ENCODE measurements at regions not wholly inside any gene's neighbourhood (a gene's known extent, or its start where the extent isn't known, plus 50 kb on each side); places are given as distances from the start of the nearest gene placed in this dataset.

GRCh38 chr5:86875539-86875938 is 257.8 kb downstream of the COX7C start:
- no peak for DNase-seq (ENCODE audit: low spot score)
- no peak for ATAC-seq

GRCh38 chr5:86878250-86878649 is 260.5 kb downstream of the COX7C start:
- ATAC-seq (no peak), DNase-seq (ENCODE audit: low spot score) (no peak)

GRCh38 chr5:86879086-86879485 is 261.3 kb downstream of the COX7C start:
- no peak for ATAC-seq

GRCh38 chr5:86880344-86880743 is 262.6 kb downstream of the COX7C start:
- ATAC-seq, result no peak
- DNase-seq (ENCODE audit: low spot score), result no peak

More at GRCh38 chr5:86879086-86879485, 261.3 kb downstream of the COX7C start:
- DNase-seq (ENCODE audit: low spot score), result no peak

GRCh38 chr5:86880785-86881492 is 263.2 kb downstream of the COX7C start:
- DNase-seq (ENCODE audit: low spot score) (peak; percentile 47), ATAC-seq (peak; percentile 92)

- no peak for ATAC-seq
- DNase-seq (ENCODE audit: low spot score), result no peak
Measured at GRCh38 chr5:86881493-86882090, 263.9 kb downstream of the COX7C start.

GRCh38 chr5:86884608-86885007 is 266.9 kb downstream of the COX7C start:
- no peak for DNase-seq (ENCODE audit: low spot score)
- no peak for ATAC-seq

GRCh38 chr5:86885011-86885410 is 267.3 kb downstream of the COX7C start:
- ATAC-seq, result no peak
- no peak for DNase-seq (ENCODE audit: low spot score)

- ATAC-seq, result peak; percentile 35
- no peak for DNase-seq (ENCODE audit: low spot score)
Measured at GRCh38 chr5:86885489-86886230, 267.9 kb downstream of the COX7C start.

GRCh38 chr5:86890375-86890774 is 272.6 kb downstream of the COX7C start:
- ATAC-seq (no peak), DNase-seq (ENCODE audit: low spot score) (no peak)

GRCh38 chr5:86894056-86894455 is 276.3 kb downstream of the COX7C start:
- no peak for ATAC-seq

GRCh38 chr5:86896916-86897315 is 279.2 kb downstream of the COX7C start:
- no peak for DNase-seq (ENCODE audit: low spot score)
- no peak for ATAC-seq

More at GRCh38 chr5:86894056-86894455, 276.3 kb downstream of the COX7C start:
- DNase-seq (ENCODE audit: low spot score), result no peak

- no peak for ATAC-seq
Measured at GRCh38 chr5:86909418-86910295, 291.9 kb downstream of the COX7C start.

GRCh38 chr5:86917117-86917579 is 299.4 kb downstream of the COX7C start:
- DNase-seq (ENCODE audit: low spot score), result no peak
- ATAC-seq, result no peak

More at GRCh38 chr5:86909418-86910295, 291.9 kb downstream of the COX7C start:
- no peak for DNase-seq (ENCODE audit: low spot score)

GRCh38 chr5:86918246-86918645 is 300.5 kb downstream of the COX7C start:
- no peak for DNase-seq (ENCODE audit: low spot score)
- no peak for ATAC-seq

- no peak for ATAC-seq
- DNase-seq (ENCODE audit: low spot score), result no peak
Measured at GRCh38 chr5:86926033-86926432, 308.3 kb downstream of the COX7C start.

GRCh38 chr5:86929123-86929766 is 311.5 kb downstream of the COX7C start:
- ATAC-seq (no peak), DNase-seq (ENCODE audit: low spot score) (no peak)

- no peak for DNase-seq (ENCODE audit: low spot score)
- ATAC-seq, result no peak
Measured at GRCh38 chr5:86951761-86952160, 315.9 kb upstream of the RASA1 start.

- no peak for ATAC-seq
- DNase-seq (ENCODE audit: low spot score), result no peak
Measured at GRCh38 chr5:86964889-86965288, 302.8 kb upstream of the RASA1 start.

- DNase-seq (ENCODE audit: low spot score), result no peak
Measured at GRCh38 chr5:86968301-86968753, 299.4 kb upstream of the RASA1 start.

More at GRCh38 chr5:86968301-86968753, 299.4 kb upstream of the RASA1 start:
- peak; percentile 32 for ATAC-seq
